Neural cell (in vitro differentiated cells): ENCODE measurements at regions not wholly inside any gene's neighbourhood (a gene's known extent, or its start where the extent isn't known, plus 50 kb on each side); places are given as distances from the start of the nearest gene placed in this dataset.

Source experiments
- H2AFZ ChIP-seq: fragments of 200-600, 300-800 bp; sonication (generic), shearing (Covaris generic); 2 replicates; pipeline ENCODE4 v1.6.0; 2014; ENCODE audit warnings: low read depth, mild to moderate bottlenecking, antibody characterized with exemption, low read length, moderate library complexity
- H3F3A ChIP-seq: fragments of 200-600 bp; shearing (Covaris generic); 2 replicates; pipeline ENCODE4 v1.6.1; 2016; ENCODE audit warnings: mild to moderate bottlenecking, moderate library complexity, mixed read lengths, antibody characterized with exemption, low read length; ENCODE audit not compliant: insufficient read depth, poor library complexity, severe bottlenecking
- H3K27ac ChIP-seq: fragments of 200-600, 300-800 bp; sonication (generic), shearing (Covaris generic); 2 replicates; pipeline ENCODE4 v1.5.1; 2014; ENCODE audit warnings: mild to moderate bottlenecking, low read length, moderate library complexity
- H3K27me3 ChIP-seq: fragments of 300-800, 200-600 bp; sonication (generic), shearing (Covaris generic); 2 replicates; pipeline ENCODE4 v1.6.0; 2014; ENCODE audit warnings: mild to moderate bottlenecking, low read depth, low read length, moderate library complexity; ENCODE audit not compliant: insufficient read depth
- H3K36me3 ChIP-seq: fragments of 300-800, 200-600 bp; sonication (generic), shearing (Covaris generic); 2 replicates; pipeline ENCODE4 v1.5.1; 2014; ENCODE audit warnings: mild to moderate bottlenecking, antibody characterized with exemption, low read length, moderate library complexity; ENCODE audit not compliant: insufficient read depth
- H3K4me2 ChIP-seq: fragments of 300-800, 200-600 bp; sonication (generic), shearing (Covaris generic); 2 replicates; pipeline ENCODE4 v1.6.0; 2014; ENCODE audit warnings: mild to moderate bottlenecking, low read length
- H3K4me3 ChIP-seq: fragments of 300-800, 200-600 bp; sonication (generic), shearing (Covaris generic); 2 replicates; pipeline ENCODE4 v1.5.1; 2014; ENCODE audit warnings: mild to moderate bottlenecking, low read length, moderate library complexity
- H3K79me2 ChIP-seq: fragments of 200-600 bp; shearing (Covaris generic); replicated peaks from 2 replicates; pipeline ENCODE4 v1.6.0; 2014; ENCODE audit warnings: mild to moderate bottlenecking, low read length, moderate library complexity; ENCODE audit not compliant: insufficient read depth
- H3K9ac ChIP-seq: fragments of 300-800, 200-600 bp; sonication (generic), shearing (Covaris generic); 2 replicates; pipeline ENCODE4 v1.6.1; 2016; ENCODE audit warnings: mild to moderate bottlenecking, low read length, mixed read lengths
- H3K9me2 ChIP-seq: fragments of 200-600 bp; shearing (Covaris generic); 2 replicates; pipeline ENCODE4 v1.6.1; 2016; ENCODE audit warnings: mild to moderate bottlenecking, low read length, mixed read lengths; ENCODE audit not compliant: insufficient read depth
- H3K9me3 ChIP-seq: fragments of 200-600, 300-800 bp; sonication (generic), shearing (Covaris generic); 2 replicates; pipeline ENCODE4 v1.6.1; 2016; ENCODE audit warnings: mild to moderate bottlenecking, mixed run types, low read length, moderate library complexity, mixed read lengths
- H4K20me1 ChIP-seq: fragments of 200-600 bp; shearing (Covaris generic); 2 replicates; pipeline ENCODE4 v1.6.1; 2016; ENCODE audit warnings: mild to moderate bottlenecking, mixed run types; ENCODE audit not compliant: insufficient read depth
- EP300 ChIP-seq: fragments of 450-650 bp; conservative IDR thresholded peaks from 2 replicates; pipeline ENCODE4 v1.6.1; 2014; ENCODE audit warnings: antibody characterized with exemption, mild to moderate bottlenecking, moderate library complexity; ENCODE audit not compliant: poor library complexity, severe bottlenecking
- EZH2 ChIP-seq: fragments of 200-600, 300-800 bp; shearing (Covaris generic), sonication (generic); IDR thresholded peaks from 2 replicates; pipeline ENCODE4 v1.6.1; 2014; ENCODE audit warnings: antibody characterized with exemption, low read length, borderline replicate concordance, mild to moderate bottlenecking; ENCODE audit not compliant: insufficient read depth, poor library complexity, severe bottlenecking
- MXI1 ChIP-seq: fragments of 450-650 bp; conservative IDR thresholded peaks from 2 replicates; pipeline ENCODE4 v1.6.1; 2014; ENCODE audit warnings: antibody characterized with exemption, mild to moderate bottlenecking; ENCODE audit not compliant: poor library complexity, severe bottlenecking
- POLR2AphosphoS5 ChIP-seq: IDR thresholded peaks from 2 replicates; pipeline ENCODE4 v1.6.1; 2012
- RAD21 ChIP-seq: fragments of 450-650 bp; conservative IDR thresholded peaks from 2 replicates; pipeline ENCODE4 v1.6.1; 2014; ENCODE audit warnings: antibody characterized with exemption, mild to moderate bottlenecking, moderate library complexity
- SMC3 ChIP-seq: fragments of 450-650 bp; conservative IDR thresholded peaks from 2 replicates; pipeline ENCODE4 v1.6.1; 2014; ENCODE audit warnings: antibody characterized with exemption, mild to moderate bottlenecking, moderate library complexity; ENCODE audit not compliant: poor library complexity
- TAF1 ChIP-seq: IDR thresholded peaks from 2 replicates; pipeline ENCODE4 v1.6.1; 2012; ENCODE audit warnings: low read depth
- TF ChIP-seq, protein P1 (sequence below): IDR thresholded peaks from 2 replicates; pipeline ENCODE4 v1.6.1; 2012; ENCODE audit warnings: borderline replicate concordance
- TF ChIP-seq, protein P2 (sequence below): fragments of 450-650 bp; IDR thresholded peaks from 2 replicates; pipeline ENCODE4 v1.5.1; 2014; ENCODE audit warnings: antibody characterized with exemption, mild to moderate bottlenecking, moderate library complexity; ENCODE audit not compliant: poor library complexity, severe bottlenecking

DNA sequence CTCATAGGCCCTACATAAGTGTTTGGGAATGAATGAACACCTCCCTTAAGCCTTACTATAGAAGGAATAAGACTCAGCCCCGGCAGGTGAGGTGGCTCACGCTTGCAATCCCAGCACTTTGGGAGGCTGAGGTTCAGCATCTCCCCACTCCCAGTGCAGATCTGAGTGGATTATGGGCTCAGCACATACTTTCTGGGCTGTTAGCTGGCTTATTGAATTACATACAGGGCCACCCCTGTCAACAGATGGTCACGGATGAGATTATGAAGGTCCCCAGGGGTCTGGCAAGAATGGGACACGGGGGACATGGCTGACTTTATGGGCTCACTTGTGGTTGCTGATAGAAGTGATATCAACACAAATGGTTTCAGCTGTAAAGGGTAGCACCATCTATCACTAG, 322.3 kb downstream of the TSN start:
- Histone ChIP-seq H3K4me3 (no peak overlapping the region), H3K9me3 (no peaks in the 10 kb centered on the region), H2AFZ (no peak overlapping the region), H3K27me3 (no peaks in the 10 kb centered on the region), H4K20me1 (no peaks in the 10 kb centered on the region), H3K9me2 (no peaks in the 10 kb centered on the region), H3K79me2 (no peaks in the 10 kb centered on the region), H3K4me2 (no peak overlapping the region), H3F3A (no peaks in the 10 kb centered on the region), H3K27ac (no peak overlapping the region), H3K9ac (no peak overlapping the region), H3K36me3 (no peaks in the 10 kb centered on the region)
- TF ChIP-seq, protein P1, sequence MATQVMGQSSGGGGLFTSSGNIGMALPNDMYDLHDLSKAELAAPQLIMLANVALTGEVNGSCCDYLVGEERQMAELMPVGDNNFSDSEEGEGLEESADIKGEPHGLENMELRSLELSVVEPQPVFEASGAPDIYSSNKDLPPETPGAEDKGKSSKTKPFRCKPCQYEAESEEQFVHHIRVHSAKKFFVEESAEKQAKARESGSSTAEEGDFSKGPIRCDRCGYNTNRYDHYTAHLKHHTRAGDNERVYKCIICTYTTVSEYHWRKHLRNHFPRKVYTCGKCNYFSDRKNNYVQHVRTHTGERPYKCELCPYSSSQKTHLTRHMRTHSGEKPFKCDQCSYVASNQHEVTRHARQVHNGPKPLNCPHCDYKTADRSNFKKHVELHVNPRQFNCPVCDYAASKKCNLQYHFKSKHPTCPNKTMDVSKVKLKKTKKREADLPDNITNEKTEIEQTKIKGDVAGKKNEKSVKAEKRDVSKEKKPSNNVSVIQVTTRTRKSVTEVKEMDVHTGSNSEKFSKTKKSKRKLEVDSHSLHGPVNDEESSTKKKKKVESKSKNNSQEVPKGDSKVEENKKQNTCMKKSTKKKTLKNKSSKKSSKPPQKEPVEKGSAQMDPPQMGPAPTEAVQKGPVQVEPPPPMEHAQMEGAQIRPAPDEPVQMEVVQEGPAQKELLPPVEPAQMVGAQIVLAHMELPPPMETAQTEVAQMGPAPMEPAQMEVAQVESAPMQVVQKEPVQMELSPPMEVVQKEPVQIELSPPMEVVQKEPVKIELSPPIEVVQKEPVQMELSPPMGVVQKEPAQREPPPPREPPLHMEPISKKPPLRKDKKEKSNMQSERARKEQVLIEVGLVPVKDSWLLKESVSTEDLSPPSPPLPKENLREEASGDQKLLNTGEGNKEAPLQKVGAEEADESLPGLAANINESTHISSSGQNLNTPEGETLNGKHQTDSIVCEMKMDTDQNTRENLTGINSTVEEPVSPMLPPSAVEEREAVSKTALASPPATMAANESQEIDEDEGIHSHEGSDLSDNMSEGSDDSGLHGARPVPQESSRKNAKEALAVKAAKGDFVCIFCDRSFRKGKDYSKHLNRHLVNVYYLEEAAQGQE: no peak
- TF ChIP-seq TAF1 (no peak), RAD21 (no peak), EP300 (no peak), EZH2 (no peak), POLR2AphosphoS5 (no peak), SMC3 (no peak)
- TF ChIP-seq, protein P2, sequence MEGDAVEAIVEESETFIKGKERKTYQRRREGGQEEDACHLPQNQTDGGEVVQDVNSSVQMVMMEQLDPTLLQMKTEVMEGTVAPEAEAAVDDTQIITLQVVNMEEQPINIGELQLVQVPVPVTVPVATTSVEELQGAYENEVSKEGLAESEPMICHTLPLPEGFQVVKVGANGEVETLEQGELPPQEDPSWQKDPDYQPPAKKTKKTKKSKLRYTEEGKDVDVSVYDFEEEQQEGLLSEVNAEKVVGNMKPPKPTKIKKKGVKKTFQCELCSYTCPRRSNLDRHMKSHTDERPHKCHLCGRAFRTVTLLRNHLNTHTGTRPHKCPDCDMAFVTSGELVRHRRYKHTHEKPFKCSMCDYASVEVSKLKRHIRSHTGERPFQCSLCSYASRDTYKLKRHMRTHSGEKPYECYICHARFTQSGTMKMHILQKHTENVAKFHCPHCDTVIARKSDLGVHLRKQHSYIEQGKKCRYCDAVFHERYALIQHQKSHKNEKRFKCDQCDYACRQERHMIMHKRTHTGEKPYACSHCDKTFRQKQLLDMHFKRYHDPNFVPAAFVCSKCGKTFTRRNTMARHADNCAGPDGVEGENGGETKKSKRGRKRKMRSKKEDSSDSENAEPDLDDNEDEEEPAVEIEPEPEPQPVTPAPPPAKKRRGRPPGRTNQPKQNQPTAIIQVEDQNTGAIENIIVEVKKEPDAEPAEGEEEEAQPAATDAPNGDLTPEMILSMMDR: no peak

DNA sequence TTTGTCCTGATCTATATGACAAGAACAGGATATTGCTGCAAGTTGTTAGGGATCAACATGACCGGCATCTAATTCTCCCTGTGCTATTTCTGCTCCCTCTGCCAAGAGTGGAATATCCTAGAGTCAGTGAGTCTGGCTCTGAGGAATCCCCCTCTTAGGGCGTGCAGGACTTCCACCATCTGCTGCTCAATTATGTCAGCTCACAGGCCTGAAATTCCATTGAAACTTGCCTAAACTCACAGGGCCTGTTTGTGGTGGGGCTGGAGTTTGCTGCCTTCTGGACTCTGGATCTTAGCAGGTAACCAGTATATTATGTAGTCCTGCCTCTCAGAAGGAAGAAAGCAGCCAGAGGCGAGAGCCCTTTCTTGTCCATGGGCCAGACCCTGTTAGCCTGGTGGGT, 323.0 kb downstream of the TSN start:
- no peaks in the 10 kb centered on the region for H4K20me1 ChIP-seq
- H3K9me2 ChIP-seq: no peaks in the 10 kb centered on the region
- H3K9me3 ChIP-seq: no peaks in the 10 kb centered on the region
- no peak overlapping the region for H3K4me2 ChIP-seq
- no peak overlapping the region for H3K9ac ChIP-seq
- H3K36me3 ChIP-seq: no peaks in the 10 kb centered on the region
- no peaks in the 10 kb centered on the region for H3K79me2 ChIP-seq
- no peak overlapping the region for H3K27ac ChIP-seq
- H3F3A ChIP-seq: no peaks in the 10 kb centered on the region
- H3K4me3 ChIP-seq: no peak overlapping the region
- no peak overlapping the region for H2AFZ ChIP-seq
- no peaks in the 10 kb centered on the region for H3K27me3 ChIP-seq
- TF ChIP-seq RAD21 (no peak), EZH2 (no peak), SMC3 (no peak), TAF1 (no peak), MXI1 (no peak), POLR2AphosphoS5 (no peak), EP300 (no peak)
- TF ChIP-seq, protein P1: no peak
- TF ChIP-seq, protein P2: no peak
